Esophagus mucosa (tissue), 1 donor: ENCODE measurements at regions not wholly inside any gene's neighbourhood (a gene's known extent, or its start where the extent isn't known, plus 50 kb on each side); places are given as distances from the start of the nearest gene placed in this dataset.
"Not testable (repeated sequence)": the region's sequence is repeated elsewhere in the genome, so short reads cannot be mapped to it uniquely, and the experiment has no call there.

Experiments
- ATAC-seq: fragments of 200-7000 bp; cut with Tn5 transposase; one replicate; pipeline ENCODE4 v1.9.1; 2020
- donor health status: DM: yes; HTN: yes; CAD: no.

DNA sequence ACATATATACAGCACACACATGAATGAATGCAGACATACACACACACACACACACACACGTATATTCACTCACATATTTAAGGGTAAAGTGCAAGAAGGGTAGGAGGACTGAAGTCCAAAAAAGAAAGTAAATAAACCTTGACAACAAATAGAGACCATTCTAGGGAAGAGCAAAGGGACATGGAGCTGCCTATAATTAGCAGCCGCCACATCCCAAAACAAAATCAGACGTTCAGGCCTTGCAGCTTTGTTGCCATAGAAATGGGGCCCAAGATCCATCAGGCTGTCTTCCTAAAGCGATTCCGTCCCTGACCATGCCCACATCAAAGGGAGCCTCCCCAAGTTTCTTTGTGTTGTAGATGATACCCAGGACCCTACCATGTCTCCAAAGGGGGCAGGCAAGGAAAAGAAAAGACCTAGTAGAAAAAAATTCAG is 703.5 kb upstream of the TBX3 start:
- no peak for ATAC-seq

- no peak for ATAC-seq
These were observed 703.0 kb upstream of the TBX3 start for GRCh38 chr12:115386946-115387345.

DNA sequence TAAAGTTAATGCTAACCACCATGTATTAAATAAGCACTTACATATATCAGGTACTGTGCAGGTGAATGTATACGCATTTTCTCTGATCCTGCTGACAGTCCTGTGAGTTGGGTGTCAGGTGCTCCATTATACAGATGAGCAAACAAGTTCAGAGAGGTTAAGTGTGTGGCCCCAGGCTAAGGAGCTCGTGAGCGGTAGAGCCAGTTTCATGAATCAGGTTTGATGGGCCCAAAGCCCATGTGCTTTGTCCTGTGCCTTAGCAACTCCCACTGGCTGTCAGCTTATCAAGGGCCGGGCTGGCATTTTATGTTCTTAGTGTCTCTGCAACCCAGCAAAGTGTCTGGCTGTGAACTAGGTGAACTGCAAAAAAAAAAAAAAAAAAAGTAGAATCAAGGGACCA is 701.2 kb upstream of the TBX3 start:
- peak; percentile 85 for ATAC-seq

DNA sequence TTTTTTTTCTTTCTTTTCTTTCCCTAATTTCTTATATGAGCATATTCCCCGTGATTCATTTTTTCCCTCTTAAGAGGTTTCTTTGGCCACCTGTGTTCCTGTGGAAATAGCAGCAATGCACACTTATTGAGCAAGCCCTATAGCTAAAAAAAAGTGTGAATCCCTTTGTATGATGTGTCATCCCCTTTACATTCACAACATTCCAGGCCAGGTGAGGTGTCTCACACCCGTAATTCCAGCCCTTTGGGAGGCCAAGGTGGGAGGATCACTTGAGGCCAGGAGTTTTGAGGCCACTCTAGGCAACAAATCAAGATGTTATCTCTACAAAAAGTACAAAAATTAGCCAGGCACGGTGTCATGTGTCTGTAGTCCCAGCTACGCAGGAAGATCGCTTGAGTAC is 700.4 kb upstream of the TBX3 start:
- ATAC-seq: peak; percentile 21

- ATAC-seq: peak; percentile 93
These were observed 699.7 kb upstream of the TBX3 start for GRCh38 chr12:115383668-115384067.

- no peak for ATAC-seq
These were observed 698.7 kb upstream of the TBX3 start for GRCh38 chr12:115382681-115383080.

GRCh38 chr12:115380546-115381120 is 696.7 kb upstream of the TBX3 start:
- no peak for ATAC-seq

- no peak for ATAC-seq
These were observed 694.3 kb upstream of the TBX3 start for GRCh38 chr12:115378291-115378690.

- no peak for ATAC-seq
These were observed 693.8 kb upstream of the TBX3 start for GRCh38 chr12:115377779-115378178.

GRCh38 chr12:115377230-115377629 is 693.3 kb upstream of the TBX3 start:
- ATAC-seq: no peak

DNA sequence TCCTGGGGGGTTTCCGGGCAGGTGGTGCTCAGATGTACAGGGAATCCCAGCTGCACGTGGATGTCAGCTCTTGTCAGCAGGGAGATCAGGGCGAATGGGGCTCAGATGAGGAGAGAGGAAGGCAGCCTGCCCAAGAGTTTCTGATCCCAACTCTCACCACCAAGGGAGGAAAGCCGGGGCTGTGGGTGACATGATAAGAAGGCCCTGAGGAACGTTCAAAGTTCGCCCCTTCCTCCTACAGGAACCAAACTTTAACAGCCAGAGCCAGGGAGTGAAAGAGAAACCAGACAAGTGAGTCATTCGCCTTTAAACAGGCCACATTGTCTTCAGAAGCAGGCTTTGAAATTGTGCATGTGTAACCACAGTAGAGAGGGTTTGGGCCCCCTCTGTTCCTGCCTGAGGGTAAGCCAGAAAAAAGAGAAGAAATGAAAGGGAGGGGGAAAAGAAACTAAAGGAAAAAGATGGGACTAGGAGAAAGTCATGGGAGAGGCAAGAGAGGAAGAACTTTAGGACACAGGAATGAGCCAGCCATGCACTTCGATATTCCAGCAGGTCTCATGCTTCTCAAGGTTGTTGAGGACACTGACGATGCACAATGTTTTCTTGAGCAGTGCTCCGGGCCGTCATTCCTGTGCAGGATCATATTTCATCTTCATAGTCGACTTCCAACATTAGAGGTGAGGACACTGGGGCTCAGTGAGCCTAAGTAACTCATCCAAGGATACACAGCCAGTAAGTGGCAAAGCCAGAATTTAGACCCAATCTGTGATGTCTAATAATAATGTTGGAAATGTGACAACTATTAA is 691.4 kb upstream of the TBX3 start:
- ATAC-seq: peak; percentile 68

DNA sequence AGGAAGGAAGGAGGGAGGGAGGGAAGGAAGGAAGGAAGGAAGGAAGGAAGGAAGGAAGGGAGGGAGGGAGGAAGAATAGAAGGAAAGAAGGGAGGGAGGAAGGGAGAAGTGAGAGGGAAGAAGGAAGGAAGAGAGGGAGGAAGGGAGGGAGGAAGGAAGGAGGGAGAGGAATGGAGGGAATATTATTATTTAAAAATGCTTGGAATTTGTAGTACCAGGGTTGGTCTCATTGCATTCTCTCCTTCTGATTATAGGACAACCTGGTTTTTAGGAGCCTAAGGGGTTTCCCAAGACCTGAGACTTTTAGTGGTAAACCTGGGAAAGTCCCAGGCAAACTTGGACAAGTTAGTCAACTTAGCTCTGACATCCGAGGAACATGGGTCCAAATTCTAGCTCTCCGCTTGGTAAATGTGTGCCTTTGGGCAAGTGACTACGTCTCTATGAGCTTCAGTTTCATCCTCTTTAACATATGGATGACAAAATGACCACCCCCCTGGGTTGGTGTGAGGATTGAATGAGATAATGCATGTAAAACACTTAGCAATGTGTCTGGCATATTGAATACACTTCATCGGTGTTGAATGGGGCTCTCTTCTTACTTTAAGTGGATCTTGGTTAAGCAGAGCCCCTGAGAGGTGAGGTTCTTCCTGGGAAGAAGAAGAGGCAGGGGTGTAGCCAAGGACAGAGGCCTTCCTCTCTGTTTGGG is 690.7 kb upstream of the TBX3 start:
- ATAC-seq: no peak

DNA sequence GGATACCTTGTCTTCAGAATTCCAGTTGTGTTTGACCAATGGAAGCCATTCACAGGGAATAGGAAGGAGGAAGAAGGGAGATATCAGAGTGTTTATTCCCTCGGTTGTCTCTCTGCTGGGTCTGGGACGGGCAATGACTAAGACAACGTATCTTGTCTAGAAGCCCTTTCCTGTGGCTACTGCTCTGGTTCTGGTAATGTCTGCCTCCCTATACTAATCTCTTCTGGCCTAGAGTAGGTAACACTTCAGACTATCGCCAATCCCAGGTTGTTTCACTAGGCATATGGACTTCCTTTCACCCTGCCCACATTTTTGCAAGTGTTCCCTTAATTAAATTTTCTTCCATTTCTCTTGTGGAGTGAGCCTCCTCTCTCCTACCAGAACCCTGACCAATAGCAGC is 687.7 kb upstream of the TBX3 start:
- ATAC-seq: no peak

DNA sequence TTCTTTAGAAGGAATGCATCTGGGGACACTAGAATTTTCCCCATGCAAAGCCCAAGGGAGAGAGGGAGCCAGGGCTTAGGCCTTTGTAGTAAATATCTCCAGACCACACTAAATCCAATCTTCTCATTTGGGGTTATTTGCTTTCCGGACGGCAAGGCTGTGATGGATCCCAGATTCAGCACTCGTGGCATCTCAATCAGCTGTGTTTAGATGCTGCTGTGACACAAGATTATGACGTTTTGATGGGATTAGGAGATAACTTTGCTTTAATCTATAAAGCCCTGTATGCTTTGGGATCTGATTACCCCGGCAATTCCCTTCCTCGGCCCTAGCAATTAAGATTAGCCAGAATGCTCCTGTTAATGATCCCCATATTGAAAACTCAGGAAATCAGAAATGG is 686.7 kb upstream of the TBX3 start:
- no peak for ATAC-seq

- ATAC-seq: no peak
These were observed 686.2 kb upstream of the TBX3 start for GRCh38 chr12:115370207-115370606.

DNA sequence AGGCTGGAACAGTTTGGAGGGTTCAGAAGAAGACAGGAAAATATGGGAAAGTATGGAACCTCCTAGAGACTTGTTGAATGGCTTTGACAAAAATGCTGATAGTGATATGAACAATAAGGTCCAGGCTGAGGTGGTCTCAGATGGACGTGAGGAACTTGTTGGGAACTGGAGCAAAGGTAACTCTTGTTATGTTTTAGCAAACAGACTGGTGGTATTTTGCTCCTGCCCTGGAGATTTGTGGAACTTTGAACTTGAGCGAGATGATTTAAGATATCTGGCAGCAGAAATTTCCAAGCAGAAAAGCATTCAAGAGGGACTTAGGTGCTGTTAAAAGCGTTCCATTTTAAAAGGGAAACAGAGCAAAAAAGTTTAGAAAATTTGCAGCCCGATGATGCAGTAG is 682.3 kb upstream of the TBX3 start:
- not testable (repeated sequence) for ATAC-seq

GRCh38 chr12:115365765-115366164 is 681.8 kb upstream of the TBX3 start:
- ATAC-seq: not testable (repeated sequence)

DNA sequence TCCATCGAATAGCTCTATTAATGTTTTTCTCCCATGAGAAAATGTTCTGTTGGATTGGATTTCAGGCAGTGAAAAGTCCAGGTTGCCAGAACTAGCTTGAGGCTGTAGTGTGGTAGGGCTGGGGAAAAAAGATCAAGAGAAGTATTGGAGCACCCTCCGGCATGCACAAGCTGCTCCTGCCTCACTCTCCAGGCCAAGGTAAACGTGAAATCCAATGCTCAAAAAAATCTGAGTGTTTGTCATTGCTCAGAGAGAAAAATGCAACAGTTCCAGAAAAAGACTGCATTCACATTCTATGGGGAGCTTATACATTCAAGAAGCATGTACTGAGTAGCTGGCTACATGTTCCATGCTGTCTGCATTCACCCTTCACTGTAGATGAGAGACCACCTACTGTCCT is 680.9 kb upstream of the TBX3 start:
- ATAC-seq: no peak

DNA sequence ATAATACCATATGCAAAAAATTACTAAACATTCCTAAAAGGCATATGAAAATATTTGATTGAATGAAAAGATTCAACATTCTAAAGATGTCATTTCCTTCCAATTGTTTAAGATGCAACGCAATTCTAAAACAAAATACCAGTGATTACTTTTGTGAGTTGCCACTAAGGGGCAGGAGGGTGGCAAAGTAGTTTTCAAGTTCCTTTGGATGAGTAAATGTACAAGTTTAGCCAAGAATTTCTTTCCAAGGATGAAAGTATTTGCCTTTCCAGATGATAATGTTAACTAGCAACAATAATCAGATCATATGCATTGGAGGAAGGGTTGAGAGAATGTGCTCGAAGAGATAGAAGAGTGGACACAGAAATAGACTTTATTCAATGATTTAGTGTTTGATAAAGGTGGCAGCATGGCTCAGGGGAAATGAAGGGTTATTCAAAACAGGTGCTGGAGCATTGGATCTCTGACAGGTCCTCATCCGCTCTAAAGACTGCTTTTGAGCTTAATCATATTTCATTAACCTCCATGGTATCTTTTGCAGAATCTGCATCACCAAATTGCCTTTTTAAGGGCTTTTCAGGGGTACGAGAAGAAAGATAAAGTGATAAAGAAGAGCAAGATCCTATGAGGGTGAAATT is 678.5 kb upstream of the TBX3 start:
- no peak for ATAC-seq

GRCh38 chr12:115357681-115358080 is 673.7 kb upstream of the TBX3 start:
- no peak for ATAC-seq

DNA sequence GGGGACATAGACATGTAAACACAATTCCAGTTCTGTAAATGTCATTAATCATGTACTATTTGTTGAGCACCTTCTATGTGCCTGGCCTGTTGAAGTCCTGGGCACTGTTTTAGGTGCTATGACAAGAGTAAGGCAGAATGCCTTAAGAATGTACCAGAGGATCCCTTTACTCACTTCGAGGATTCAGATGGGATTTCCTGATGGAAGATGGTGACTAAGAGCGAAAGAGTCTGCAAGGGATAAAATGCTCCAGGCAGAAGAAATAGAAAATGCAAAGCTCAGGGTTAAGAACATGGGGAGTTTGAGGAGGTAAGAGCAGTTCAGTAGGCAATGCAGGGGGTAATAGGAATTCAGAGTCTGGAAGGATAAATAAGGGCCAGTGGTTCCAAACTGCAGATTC is 671.3 kb upstream of the TBX3 start:
- ATAC-seq: no peak

DNA sequence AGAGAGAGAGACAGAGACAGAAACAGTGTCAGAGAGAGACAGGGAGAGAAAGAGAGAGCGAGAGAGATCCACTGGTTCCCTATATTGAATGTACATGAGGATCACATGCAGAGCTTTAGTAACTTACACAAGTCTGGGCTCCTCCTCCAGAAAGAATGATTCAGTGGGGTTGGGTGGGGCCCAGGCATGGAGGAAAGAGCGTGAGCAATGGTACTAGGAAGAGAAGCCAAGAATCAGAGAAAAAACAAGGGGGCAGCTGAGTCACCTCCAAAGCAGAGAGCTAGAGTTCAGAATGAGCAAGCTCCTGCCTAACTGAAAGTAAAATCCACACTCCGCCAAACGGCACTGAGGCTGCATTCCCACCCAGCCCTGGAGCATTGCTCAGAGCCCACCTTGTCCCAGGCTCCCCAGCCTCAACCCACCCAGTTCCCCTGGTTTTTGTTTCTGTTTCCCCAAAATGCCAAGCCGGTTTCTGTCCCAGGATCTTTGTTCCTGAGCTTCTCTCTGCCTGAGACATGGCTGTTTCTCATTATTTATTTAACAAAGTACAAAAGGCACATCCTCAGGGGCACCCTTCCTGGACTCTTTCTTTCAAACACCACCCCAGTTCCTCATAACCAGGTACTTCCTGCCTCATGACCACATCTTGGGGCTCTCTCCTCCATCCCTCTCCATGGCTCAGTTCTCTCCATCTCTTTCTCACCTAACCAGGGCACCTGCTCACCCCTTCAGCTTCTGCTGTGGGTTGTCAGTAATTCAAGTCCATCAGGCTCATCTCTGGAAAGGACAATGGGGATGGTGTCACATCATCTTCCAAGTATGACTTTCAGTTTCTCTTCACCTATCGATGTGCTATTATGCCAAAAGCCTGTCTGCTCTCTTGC is 670.3 kb upstream of the TBX3 start:
- ATAC-seq: peak; percentile 99
